ENCODE measurements at regions not wholly inside any gene's neighbourhood (a gene's known extent, or its start where the extent isn't known, plus 50 kb on each side); places are given as distances from the start of the nearest gene placed in this dataset.

GRCh38 chr18:41526054-41526453, 429.0 kb upstream of the PIK3C3 start:
- H3K56ac ChIP-seq (replicated peaks; ENCODE audit: insufficient read length, low read depth, low read length), result no peak overlapping the region
- H4K5ac ChIP-seq (ENCODE audit: insufficient read length, low read depth, low read length), result no peak overlapping the region
- no peak overlapping the region for H3K23ac ChIP-seq (ENCODE audit: insufficient read length)
- no peak overlapping the region for H2BK120ac ChIP-seq (replicated peaks; ENCODE audit: low read depth, low read length)
- H2AFZ ChIP-seq (ENCODE audit: low read length), result no peak overlapping the region
- H3K18ac ChIP-seq (ENCODE audit: extremely low read depth, low read length), result no peak overlapping the region
- no peaks in the 10 kb centered on the region for H3K36me3 ChIP-seq (ENCODE audit: control insufficient read depth in 2 of 4, insufficient read depth in 4 of 4, low read length in 3 of 4)
- no peak overlapping the region for H3K4me3 ChIP-seq (ENCODE audit: extremely low read depth in 1 of 4, insufficient read depth in 2 of 4, low read depth in 3 of 4, low read length in 4 of 4)
- no peaks in the 10 kb centered on the region for H3K23me2 ChIP-seq (ENCODE audit: low read depth, low read length)
- FAIRE-seq (no peak), DNase-seq (ENCODE audit: low read depth in 1 of 2, low spot score in 2 of 2) (no peak)
- H3K79me2 ChIP-seq (ENCODE audit: control insufficient read depth in 1 of 2, insufficient read depth in 2 of 2, low read length in 2 of 2), result no peaks in the 10 kb centered on the region
- H3K14ac ChIP-seq (ENCODE audit: insufficient read length), result no peak overlapping the region
- no peaks in the 10 kb centered on the region; the same call in 1 of the 2 replicates for H3K79me1 ChIP-seq (ENCODE audit: low read depth, low read length)
- peaks cover 0 to 4% (median 0%) of the 10 kb centered on the region in 4 experiments; a peak in 2 of 7 replicates for H3K4me1 ChIP-seq (replicated peaks in 1 of 4; ENCODE audit: control insufficient read depth in 3 of 4, insufficient read depth in 4 of 4, low read length in 3 of 4)
- no peak overlapping the region for H4K8ac ChIP-seq (ENCODE audit: extremely low read depth, insufficient read depth, low read length)
- no peaks in the 10 kb centered on the region for H3K9me3 ChIP-seq (ENCODE audit: insufficient read depth in 2 of 2, low read depth in 1 of 2, low read length in 1 of 2)
- ChIA-PET POLR2A (ENCODE audit: partially characterized antibody) (no interaction called here), CTCF (ENCODE audit: partially characterized antibody) (no interaction called here)
- no peak overlapping the region for H2BK15ac ChIP-seq (ENCODE audit: low read length)
- no peak overlapping the region for H3K4ac ChIP-seq (replicated peaks; ENCODE audit: insufficient read length, low read depth, low read length)
- no peak overlapping the region for H3K4me2 ChIP-seq (ENCODE audit: insufficient read depth in 1 of 2, low read depth in 2 of 2, low read length in 2 of 2)
- no peak overlapping the region for H3K27ac ChIP-seq (ENCODE audit: low read depth, low read length)
- no peaks in the 10 kb centered on the region for H4K20me1 ChIP-seq (replicated peaks in 1 of 2; ENCODE audit: control insufficient read depth in 1 of 2, insufficient read depth in 2 of 2, low read length in 2 of 2)
- no peak overlapping the region for H3K9ac ChIP-seq (replicated peaks in 1 of 4; ENCODE audit: extremely low read depth in 1 of 4, low read depth in 3 of 4, low read length in 3 of 4)
- WGBS, 2 experiments (ENCODE audit: extremely low coverage in 1 of 2, insufficient coverage in 1 of 2, insufficient read length in 1 of 2, insufficient replicate concordance in 2 of 2, low coverage in 1 of 2, low lambda C conversion rate in 2 of 2, missing lambda C conversion rate in 1 of 2), result 100% methylated on average over 1 of the region's 1 CpG; no CpG with 5 or more reads in 1 of the 2 experiments
- no peak overlapping the region for H2BK5ac ChIP-seq (ENCODE audit: low read depth, low read length)
- peaks cover 0 to 2% (median 0%) of the 10 kb centered on the region in 4 experiments; a peak in 1 of 7 replicates for H3K27me3 ChIP-seq (replicated peaks in 1 of 4; ENCODE audit: control insufficient read depth in 3 of 4, extremely low read depth in 1 of 4, insufficient read depth in 3 of 4, low read length in 3 of 4)
- no peak overlapping the region for H2AK5ac ChIP-seq (ENCODE audit: low read depth, low read length)
- H2BK12ac ChIP-seq (ENCODE audit: low read depth, low read length), result no peak overlapping the region
- H4K91ac ChIP-seq (replicated peaks; ENCODE audit: insufficient read length, low read length), result no peak overlapping the region
- H2BK20ac ChIP-seq (ENCODE audit: low read length), result no peak overlapping the region
- TF ChIP-seq RAD21 (IDR thresholded peaks at IDR 0.05 in 1 of 2, conservative IDR thresholded peaks at IDR 0.05 in 1 of 2; ENCODE audit: low read depth in 2 of 2, low read length in 2 of 2) (no peak), SP2 (IDR thresholded peaks at IDR 0.05; ENCODE audit: low read length) (no peak), POLR2AphosphoS5 (IDR thresholded peaks at IDR 0.05; ENCODE audit: low read depth, low read length) (no peak)

Data from H1 (cell line).